K562 (cell line): ENCODE measurements at regions not wholly inside any gene's neighbourhood (a gene's known extent, or its start where the extent isn't known, plus 50 kb on each side); places are given as distances from the start of the nearest gene placed in this dataset.

Experiments
- ATAC-seq: fragments of 200-7000 bp; cut with Tn5 transposase; 3 replicates; pipeline ENCODE4 v1.9.1; 2020; ENCODE audit warnings: moderate library complexity
- BruUV-seq: library from RNA; stranded (reverse); fragments of 400-500 nt; replicated peaks from 2 replicates; lab custom pipeline; 2021; lab: Mats Ljungman, UMichigan
- CTCF ChIA-PET: fragments of 300-600 bp; formaldehyde crosslinking; extraction: SDS; loops from one replicate; lab custom pipeline; 2021; ENCODE audit warnings: low intra/inter-chr PET ratio; lab: Yijun Ruan, JAX
- POLR2A ChIA-PET: fragments of 300-600, 350-650 bp; sonication (Branson Sonifier 250); formaldehyde crosslinking; extraction: SDS; loops from one replicate; lab custom pipeline; 2021; ENCODE audit warnings: antibody characterized with exemption, inconsistent platforms; lab: Yijun Ruan, JAX
- DNase-seq, 4 experiments: peaks; one replicate each; pipeline versions ENCODE4 v3.0.0 to v3.0.0-alpha.2; 2011 to 2018; ENCODE audit warnings: low spot score in 3 of 4, mixed read lengths in 3 of 4; ENCODE audit errors: extremely low read depth in 1 of 4
- FAIRE-seq: peaks from 2 replicates; lab custom pipeline; 2011; peaks lifted over from hg19 to GRCh38; lab: Jason Lieb, UNC
- H2AFZ ChIP-seq: 2 replicates; pipeline ENCODE4 v1.6.0; 2011; ENCODE audit warnings: low read depth, low read length, control low read depth, inconsistent platforms
- H3K27ac ChIP-seq: fragments of 200-600 bp; 3 replicates; pipeline ENCODE4 v1.8.0; 2011; ENCODE audit warnings: low read depth, mild to moderate bottlenecking, control low read depth, inconsistent platforms, low read length, moderate library complexity, mixed read lengths; ENCODE audit errors: extremely low read depth
- H3K27me3 ChIP-seq, 2 experiments: fragments of 300-600 bp in 1 of 2; 2 replicates in 1 of 2; 3 replicates in 1 of 2; pipeline versions ENCODE4 v1.6.0 to v1.8.0; 2011; ENCODE audit warnings: inconsistent platforms in 2 of 2, low read length in 2 of 2, mild to moderate bottlenecking in 1 of 2, mixed read lengths in 1 of 2, moderate library complexity in 1 of 2; ENCODE audit not compliant: control insufficient read depth in 2 of 2, insufficient read depth in 2 of 2
- H3K36me3 ChIP-seq: fragments of 300-600 bp; 3 replicates; pipeline ENCODE4 v1.8.0; 2011; ENCODE audit warnings: mild to moderate bottlenecking, low read length, inconsistent platforms; ENCODE audit not compliant: control insufficient read depth, insufficient read depth
- H3K4me1 ChIP-seq, 2 experiments: fragments of 200-600 bp in 1 of 2; replicated peaks in 1 of 2; 2 replicates in 1 of 2; 3 replicates in 1 of 2; pipeline versions ENCODE4 v1.5.1 to v1.8.0; 2011; ENCODE audit warnings: inconsistent platforms in 2 of 2, low read length in 2 of 2, mild to moderate bottlenecking in 1 of 2, mixed read lengths in 1 of 2, moderate library complexity in 1 of 2; ENCODE audit not compliant: control insufficient read depth in 2 of 2, insufficient read depth in 2 of 2
- H3K4me2 ChIP-seq: 2 replicates; pipeline ENCODE4 v1.6.1; 2011; ENCODE audit warnings: low read length, control low read depth, inconsistent platforms, mixed read lengths; ENCODE audit not compliant: insufficient read depth
- H3K4me3 ChIP-seq: fragments of 200-600 bp; sonication (generic), shearing (Covaris generic); 2 replicates; pipeline ENCODE4 v1.5.1; 2016; ENCODE audit warnings: control low read depth, inconsistent platforms
- H3K79me2 ChIP-seq: fragments of 200-600 bp; 3 replicates; pipeline ENCODE4 v1.8.0; 2011; ENCODE audit warnings: low read length, inconsistent platforms; ENCODE audit not compliant: control insufficient read depth, insufficient read depth
- H3K9ac ChIP-seq, 2 experiments: 2 replicates each; pipeline versions ENCODE4 v1.6.0 to v1.6.1; 2011; ENCODE audit warnings: low read depth in 2 of 2, low read length in 2 of 2, control low read depth in 1 of 2, inconsistent platforms in 1 of 2, mild to moderate bottlenecking in 1 of 2, mixed read lengths in 1 of 2; ENCODE audit not compliant: insufficient read depth in 1 of 2
- H3K9me1 ChIP-seq: one replicate; pipeline ENCODE4 v1.6.0; 2011; ENCODE audit warnings: inconsistent platforms, mild to moderate bottlenecking, low read length, moderate library complexity; ENCODE audit not compliant: control insufficient read depth, insufficient read depth
- H3K9me3 ChIP-seq: replicated peaks from 2 replicates; pipeline ENCODE4 v1.5.1; 2011; ENCODE audit warnings: low read depth, low read length, inconsistent platforms; ENCODE audit not compliant: control insufficient read depth, insufficient read depth
- H4K20me1 ChIP-seq: replicated peaks from 2 replicates; pipeline ENCODE4 v1.6.1; 2011; ENCODE audit warnings: low read length, inconsistent platforms, mixed read lengths; ENCODE audit not compliant: control insufficient read depth, insufficient read depth
- CAMTA2 ChIP-seq: fragments of 250-450 bp; sonication (Bioruptor Pico); conservative IDR thresholded peaks from 2 replicates; pipeline ENCODE4 v1.5.1; 2022
- CHD2 ChIP-seq: IDR thresholded peaks from 2 replicates; pipeline ENCODE4 v1.6.1; 2011; ENCODE audit warnings: low read depth, low read length
- DIDO1 ChIP-seq: fragments of 450-650 bp; IDR thresholded peaks from 2 replicates; pipeline ENCODE4 v1.6.1; 2016; ENCODE audit warnings: low read depth, missing biosample characterization, missing genetic modification characterization
- HMG20A ChIP-seq: fragments of 450-650 bp; formaldehyde crosslinking; conservative IDR thresholded peaks from 2 replicates; pipeline ENCODE4 v1.4.0; 2020; ENCODE audit warnings: mild to moderate bottlenecking, mixed read lengths
- JUN ChIP-seq, 2 experiments: sonication (generic) in 1 of 2; formaldehyde crosslinking in 1 of 2; IDR thresholded peaks; 2 replicates each; pipeline versions ENCODE4 v1.6.1 to v1.8.0; 2012 to 2022; ENCODE audit warnings: borderline replicate concordance in 2 of 2, mild to moderate bottlenecking in 2 of 2, improper control_type of control experiment in 1 of 2, low read depth in 1 of 2, low read length in 1 of 2, missing genetic modification reagents in 1 of 2
- KHSRP ChIP-seq: fragments of 450-650 bp; IDR thresholded peaks from 2 replicates; pipeline ENCODE4 v1.6.1; 2017
- MBD1 ChIP-seq: fragments of 250-450 bp; sonication (Bioruptor Pico); IDR thresholded peaks from 2 replicates; pipeline ENCODE4 v1.8.0; 2022; ENCODE audit warnings: inconsistent platforms
- NONO ChIP-seq, 2 experiments: fragments of 200-400 bp in 1 of 2; fragments of 450-650 bp in 1 of 2; formaldehyde crosslinking in 1 of 2; IDR thresholded peaks; 2 replicates each; pipeline ENCODE4 v1.6.1; 2017; ENCODE audit warnings: low read depth in 2 of 2, mild to moderate bottlenecking in 2 of 2, moderate library complexity in 2 of 2, low read length in 1 of 2
- POLR2G ChIP-seq: fragments of 200-400 bp; formaldehyde crosslinking; IDR thresholded peaks from 2 replicates; pipeline ENCODE4 v1.6.1; 2017; ENCODE audit warnings: low read depth, mild to moderate bottlenecking, antibody characterized with exemption, low read length, moderate library complexity
- SP2 ChIP-seq: IDR thresholded peaks from 2 replicates; pipeline ENCODE4 v1.6.1; 2011; ENCODE audit warnings: mild to moderate bottlenecking, low read depth, low read length, moderate library complexity; ENCODE audit not compliant: poor library complexity, severe bottlenecking; ENCODE audit errors: extremely low read depth
- SRSF1 ChIP-seq: fragments of 200-400 bp; formaldehyde crosslinking; IDR thresholded peaks from 2 replicates; pipeline ENCODE4 v1.6.1; 2017; ENCODE audit warnings: mild to moderate bottlenecking, low read depth, low read length, moderate library complexity
- TAF15 ChIP-seq: fragments of 200-400 bp; formaldehyde crosslinking; IDR thresholded peaks from 2 replicates; pipeline ENCODE4 v1.6.1; 2017; ENCODE audit warnings: mild to moderate bottlenecking, low read depth, low read length, moderate library complexity
- ZMIZ1 ChIP-seq, 2 experiments: fragments of 150-350 bp in 1 of 2; IDR thresholded peaks; 2 replicates each; pipeline ENCODE4 v1.6.1; 2012 to 2016; ENCODE audit warnings: low read depth in 2 of 2, low read length in 2 of 2, mild to moderate bottlenecking in 1 of 2, moderate library complexity in 1 of 2
- ZNF124 ChIP-seq: sonication (generic); formaldehyde crosslinking; IDR thresholded peaks from 2 replicates; pipeline ENCODE4 v1.8.1; 2022; ENCODE audit warnings: missing genetic modification reagents
- ZNF740 ChIP-seq, 3 experiments: fragments of 200-800 bp in 1 of 3; sonication (Bioruptor generic) in 1 of 3; sonication (generic) in 1 of 3; formaldehyde crosslinking in 1 of 3; IDR thresholded peaks; 2 replicates each; pipeline versions ENCODE4 v1.6.1 to v1.8.0; 2016 to 2022; ENCODE audit warnings: mild to moderate bottlenecking in 2 of 3, missing compliant biosample characterization in 2 of 3, missing genetic modification characterization in 2 of 3, missing genetic modification reagents in 1 of 3
- WGBS: fragments of 100-300 bp; shearing (Covaris generic); methylation state at CpG from one replicate; pipeline ENCODE4 v1.1.6; 2016; ENCODE audit warnings: low coverage, mixed read lengths; ENCODE audit not compliant: insufficient coverage; ENCODE audit errors: missing lambda C conversion rate; 5-methylcytosine and 5-hydroxymethylcytosine counted together
- in situ Hi-C: fragments of 300-500 bp; cut with MboI; formaldehyde crosslinking; loops from 4 replicates; pipeline ENCODE4 v1.15.0; 2018; ENCODE audit warnings: inconsistent platforms, mixed read lengths
- intact Hi-C: fragments of 100-400 bp; cut with micrococcal nuclease; formaldehyde crosslinking; loops from 2 replicates; pipeline ENCODE4 v1.14.2; 2022

GRCh38 chr20:56897958-56898349, 268.8 kb downstream of the TFAP2C start:
- no peaks in the 10 kb centered on the region for H3K9me3 ChIP-seq
- H3K9me1 ChIP-seq = no peaks in the 10 kb centered on the region
- in situ Hi-C loops (no loop called here), intact Hi-C loops (no loop called here)
- H2AFZ ChIP-seq = no peak overlapping the region
- no TSS peak for BruUV-seq
- H3K27me3 ChIP-seq = peaks cover 0 to 18% of the 10 kb centered on the region in 2 experiments; a peak in 2 of 5 replicates
- H3K79me2 ChIP-seq = no peaks in the 10 kb centered on the region
- H3K9ac ChIP-seq = no peak overlapping the region
- DNase-seq = no peak
- H3K27ac ChIP-seq = no peak overlapping the region
- no peaks in the 10 kb centered on the region for H4K20me1 ChIP-seq
- ChIA-PET CTCF (no interaction called here), POLR2A (no interaction called here)
- no peaks in the 10 kb centered on the region for H3K36me3 ChIP-seq
- H3K4me2 ChIP-seq = no peak overlapping the region
- no peak overlapping the region for H3K4me3 ChIP-seq
- 2% methylated on average over 3 of the region's 3 CpGs for WGBS
- FAIRE-seq = no peak
- H3K4me1 ChIP-seq = no peaks in the 10 kb centered on the region
- no peak for ATAC-seq
- TF ChIP-seq JUN (IDR thresholded peaks at IDR 0.05; ENCODE audit: borderline replicate concordance, low read depth, low read length) (no peak), JUN (CRISPR knock-in tag; IDR thresholded peaks at IDR 0.05; ENCODE audit: borderline replicate concordance) (no peak), SP2 (no peak), KHSRP (no peak), ZNF124 (CRISPR knock-in tag) (no peak), ZMIZ1 (IDR thresholded peaks at IDR 0.05; ENCODE audit: low read depth in 2 of 2, low read length in 2 of 2) (no peak), POLR2G (no peak), SRSF1 (no peak), CHD2 (no peak), DIDO1 (no peak), HMG20A (CRISPR knock-in tag) (no peak), ZNF740 (CRISPR knock-in tag; IDR thresholded peaks at IDR 0.05) (no peak), ZNF740 (tag; IDR thresholded peaks at IDR 0.05) (no peak), TAF15 (no peak), MBD1 (CRISPR knock-in tag) (no peak), CAMTA2 (no peak), NONO (IDR thresholded peaks at IDR 0.05; ENCODE audit: low read depth in 2 of 2, low read length in 1 of 2) (no peak)
